WTC11 (cell line): ENCODE measurements at regions not wholly inside any gene's neighbourhood (a gene's known extent, or its start where the extent isn't known, plus 50 kb on each side); places are given as distances from the start of the nearest gene placed in this dataset.

Experiments used
- ATAC-seq: fragments of 200-7000 bp; cut with Tn5 transposase; 2 replicates; pipeline ENCODE4 v1.10.0; 2021; ENCODE audit warnings: mild to moderate bottlenecking, moderate library complexity
- CTCF ChIA-PET: fragments of 300-600 bp; sonication (Branson Sonifier 250); formaldehyde crosslinking; loops from one replicate; lab custom pipeline; 2021; ENCODE audit warnings: antibody characterized with exemption; lab: Charles Lee
- POLR2A ChIA-PET: fragments of 350-600 bp; sonication (Branson Sonifier 250); formaldehyde crosslinking; loops from one replicate; lab custom pipeline; 2021; ENCODE audit warnings: antibody characterized with exemption; lab: Charles Lee
- DNase-seq: peaks from one replicate; pipeline ENCODE4 v3.0.0; 2021; ENCODE audit warnings: low spot score
- H3K27ac Mint-ChIP-seq: 2 replicates; pipeline ENCODE4 v1.8.0; 2021; ENCODE audit warnings: mixed read lengths
- H3K27me3 Mint-ChIP-seq: 2 replicates; pipeline ENCODE4 v1.8.0; 2021; ENCODE audit warnings: low read depth, mild to moderate bottlenecking, moderate library complexity, mixed read lengths
- H3K36me3 Mint-ChIP-seq: 2 replicates; pipeline ENCODE4 v1.8.0; 2021; ENCODE audit warnings: mixed read lengths
- H3K4me1 Mint-ChIP-seq: 2 replicates; pipeline ENCODE4 v1.8.0; 2022; ENCODE audit warnings: mixed read lengths
- H3K4me3 Mint-ChIP-seq: 2 replicates; pipeline ENCODE4 v1.8.0; 2021; ENCODE audit warnings: mild to moderate bottlenecking, moderate library complexity, mixed read lengths
- H3K9me3 Mint-ChIP-seq: 2 replicates; pipeline ENCODE4 v1.8.0; 2021; ENCODE audit warnings: mixed read lengths
- ATF3 ChIP-seq: sonication (generic); formaldehyde crosslinking; conservative IDR thresholded peaks from 2 replicates; pipeline ENCODE4 v1.8.1; 2022; ENCODE audit warnings: mild to moderate bottlenecking, missing genetic modification reagents
- FOXK1 ChIP-seq: sonication (generic); formaldehyde crosslinking; IDR thresholded peaks from 2 replicates; pipeline ENCODE4 v1.8.0; 2022; ENCODE audit warnings: mild to moderate bottlenecking, moderate library complexity, missing genetic modification reagents
- HMGXB4 ChIP-seq: sonication (generic); formaldehyde crosslinking; IDR thresholded peaks from 2 replicates; pipeline ENCODE4 v1.8.1; 2023; ENCODE audit warnings: mild to moderate bottlenecking, moderate library complexity, missing genetic modification reagents
- JAZF1 ChIP-seq: fragments of 250-450 bp; sonication (Bioruptor Pico); IDR thresholded peaks from 2 replicates; pipeline ENCODE4 v1.9.0; 2021; ENCODE audit warnings: moderate library complexity, mild to moderate bottlenecking, inconsistent platforms
- KAT7 ChIP-seq: sonication (generic); formaldehyde crosslinking; IDR thresholded peaks from 2 replicates; pipeline ENCODE4 v1.8.1; 2023; ENCODE audit warnings: missing genetic modification reagents, mild to moderate bottlenecking, borderline replicate concordance
- PRRX2 ChIP-seq: fragments of 250-450 bp; sonication (Bioruptor Pico); IDR thresholded peaks from 2 replicates; pipeline ENCODE4 v1.8.0; 2021; ENCODE audit warnings: mild to moderate bottlenecking
- RELA ChIP-seq: sonication (generic); formaldehyde crosslinking; IDR thresholded peaks from 2 replicates; pipeline ENCODE4 v1.8.1; 2022; ENCODE audit warnings: missing genetic modification reagents, mild to moderate bottlenecking, borderline replicate concordance
- RORB ChIP-seq: fragments of 250-450 bp; sonication (Bioruptor Pico); IDR thresholded peaks from 2 replicates; pipeline ENCODE4 v1.9.0; 2021; ENCODE audit warnings: mild to moderate bottlenecking
- SMAD3 ChIP-seq: sonication (generic); formaldehyde crosslinking; IDR thresholded peaks from 2 replicates; pipeline ENCODE4 v1.8.0; 2022; ENCODE audit warnings: missing genetic modification reagents, mild to moderate bottlenecking, borderline replicate concordance
- SOX15 ChIP-seq: fragments of 250-450 bp; sonication (Bioruptor Pico); IDR thresholded peaks from 2 replicates; pipeline ENCODE4 v1.9.0; 2021; ENCODE audit warnings: mild to moderate bottlenecking
- STAT6 ChIP-seq: sonication (generic); formaldehyde crosslinking; conservative IDR thresholded peaks from 2 replicates; pipeline ENCODE4 v1.8.1; 2023; ENCODE audit warnings: mild to moderate bottlenecking, low read depth, missing genetic modification reagents, moderate library complexity
- USF2 ChIP-seq: sonication (generic); formaldehyde crosslinking; IDR thresholded peaks from 2 replicates; pipeline ENCODE4 v1.8.1; 2023; ENCODE audit warnings: mild to moderate bottlenecking, missing genetic modification reagents, moderate library complexity
- ZNF121 ChIP-seq: sonication (generic); formaldehyde crosslinking; IDR thresholded peaks from 2 replicates; pipeline ENCODE4 v1.8.0; 2023; ENCODE audit warnings: missing genetic modification reagents
- ZNF512 ChIP-seq: sonication (generic); formaldehyde crosslinking; IDR thresholded peaks from 2 replicates; pipeline ENCODE4 v1.8.1; 2022; ENCODE audit warnings: missing genetic modification reagents, borderline replicate concordance
- ZSCAN18 ChIP-seq: fragments of 250-450 bp; sonication (Bioruptor Pico); IDR thresholded peaks from 2 replicates; pipeline ENCODE4 v2.1.2; 2022; ENCODE audit warnings: mild to moderate bottlenecking, moderate library complexity

- TF ChIP-seq STAT6 (CRISPR knock-in tag) (no peak), ZNF121 (no peak), ZSCAN18 (CRISPR knock-in tag) (no peak), SMAD3 (CRISPR knock-in tag) (no peak), KAT7 (CRISPR knock-in tag) (no peak), FOXK1 (CRISPR knock-in tag) (no peak)
Observed at GRCh38 chr13:83350569-83350968, 531.7 kb downstream of the SLITRK1 start (continued).

- POLR2A ChIA-PET: no interaction called here
- DNase-seq (no peak), ATAC-seq (no peak)
- no peaks in the 10 kb centered on the region for H3K4me1 Mint-ChIP-seq
- no peak overlapping the region for H3K27ac Mint-ChIP-seq
- peaks cover 32% of the 10 kb centered on the region for H3K9me3 Mint-ChIP-seq
- peaks cover 14% of the 10 kb centered on the region for H3K36me3 Mint-ChIP-seq
- H3K4me3 Mint-ChIP-seq: no peak overlapping the region
- CTCF ChIA-PET: no interaction called here
- H3K27me3 Mint-ChIP-seq: no peaks in the 10 kb centered on the region
- no peak for TF ChIP-seq JAZF1
- no peak for TF ChIP-seq RORB (CRISPR knock-in tag)
- no peak for TF ChIP-seq SOX15 (CRISPR knock-in tag)
- no peak for TF ChIP-seq PRRX2
- no peak for TF ChIP-seq HMGXB4 (CRISPR knock-in tag)
- TF ChIP-seq ZNF512 (CRISPR knock-in tag): no peak
- TF ChIP-seq USF2 (CRISPR knock-in tag): no peak
- no peak for TF ChIP-seq ZSCAN18 (CRISPR knock-in tag)
- no peak for TF ChIP-seq RELA (CRISPR knock-in tag)
Observed at GRCh38 chr13:83344518-83344917, 537.8 kb downstream of the SLITRK1 start.

GRCh38 chr13:83340170-83340569 lies 542.1 kb downstream of the SLITRK1 start:
- TF ChIP-seq ATF3 (CRISPR knock-in tag): no peak
- TF ChIP-seq, all 79 proteins: peak for 0
- H3K9me3 Mint-ChIP-seq: peaks cover 30% of the 10 kb centered on the region
- peaks cover 14% of the 10 kb centered on the region for H3K36me3 Mint-ChIP-seq
- H3K4me1 Mint-ChIP-seq: no peaks in the 10 kb centered on the region
- no peak for DNase-seq
- CTCF ChIA-PET: no interaction called here
- H3K27ac Mint-ChIP-seq: no peak overlapping the region
- POLR2A ChIA-PET: no interaction called here
- H3K27me3 Mint-ChIP-seq: no peaks in the 10 kb centered on the region
- H3K4me3 Mint-ChIP-seq: no peak overlapping the region
- no peak for ATAC-seq
